Heart left ventricle (tissue), 13 donors: ENCODE measurements at regions not wholly inside any gene's neighbourhood (a gene's known extent, or its start where the extent isn't known, plus 50 kb on each side); places are given as distances from the start of the nearest gene placed in this dataset.

ENCODE experiments used
- CTCF ChIP-seq, 12 donors: fragments of 200-600 bp; sonication (generic) in 4 of 12; IDR thresholded peaks; one replicate each; pipeline versions ENCODE4 v1.5.0 to v1.8.0; 2018 to 2022; ENCODE audit warnings: antibody characterized with exemption in 12 of 12, mild to moderate bottlenecking in 5 of 12
- POLR2A ChIP-seq, 2 donors: fragments of 450-650 bp; IDR thresholded peaks; one replicate each; pipeline ENCODE4 v1.6.1; 2017; ENCODE audit warnings: antibody characterized with exemption in 2 of 2, mild to moderate bottlenecking in 2 of 2, moderate library complexity in 2 of 2
- donor health status: ischemic (EF 13 %, LVEDD 7.1; RV severe dilation, severe dysfunction).
- donor health status: DM: no; HTN: yes; CAD: no.
- donor health status: DM: no; HTN: no; CAD: no.
- donor health status: ischemic (EF 25% LVEDD 6.9; RV normal size, moderate dysfunction).
- donor health status: ischemic (EF 25% LVEDD 5.7; RV mildly dilated, moderate dysfunction).
- donor health status: ischemic (EF 35%, LVEDD 5.7; RV mildly dilated, moderate dysfunction).
- donor health status: nonischemic (EF 11% LVEDD 7.7; RV severe dilation, severe dysfunction).
- donor health status: DM: yes; HTN: yes; CAD: no.
- donor health status: PGD.
- donor health status: ischemic (EF 29% LVEDD 5.4; RV normal size, mild dysfunction).
- donor health status: nonischemic (EF 23%, LVEDD 6.1; RV moderate dilation, normal function).

GRCh38 chr18:43578706-43579105 is 301.4 kb upstream of the SYT4 start:
- no peak for TF ChIP-seq CTCF (IDR thresholded peaks at IDR 0.05)
- TF ChIP-seq POLR2A (IDR thresholded peaks at IDR 0.05) = no peak
